Cardiac muscle cell (in vitro differentiated cells and primary cell): ENCODE measurements at regions not wholly inside any gene's neighbourhood (a gene's known extent, or its start where the extent isn't known, plus 50 kb on each side); places are given as distances from the start of the nearest gene placed in this dataset.

Experiments
- DNase-seq, 2 donors: peaks; one replicate each; pipeline versions ENCODE4 v3.0.0 to v3.0.0-alpha.2; 2010 to 2017; ENCODE audit warnings: low read depth in 1 of 2, low spot score in 1 of 2
- H3K27ac ChIP-seq: fragments of 200-600 bp; sonication (generic); 2 replicates; pipeline ENCODE4 v1.5.1; 2016
- H3K27me3 ChIP-seq: fragments of 200-600 bp; sonication (generic); 2 replicates; pipeline ENCODE4 v1.6.0; 2016; ENCODE audit warnings: control low read depth
- H3K36me3 ChIP-seq: fragments of 200-600 bp; sonication (generic); 2 replicates; pipeline ENCODE4 v1.5.1; 2016; ENCODE audit warnings: control low read depth
- H3K4me1 ChIP-seq: fragments of 200-600 bp; sonication (generic); 2 replicates; pipeline ENCODE4 v1.8.1; 2017; ENCODE audit warnings: low read depth, mild to moderate bottlenecking, mixed run types
- H3K4me3 ChIP-seq: fragments of 200-600 bp; sonication (generic); 2 replicates; pipeline ENCODE4 v1.5.1; 2016; ENCODE audit warnings: mild to moderate bottlenecking
- H3K9me3 ChIP-seq: fragments of 200-600 bp; sonication (generic); 2 replicates; pipeline ENCODE4 v1.5.1; 2017; ENCODE audit warnings: low read depth, mild to moderate bottlenecking, control low read depth
- TF ChIP-seq, protein P1 (sequence below): IDR thresholded peaks from 2 replicates; pipeline ENCODE4 v1.5.1; 2012; ENCODE audit warnings: low read depth, mild to moderate bottlenecking, low read length

DNA sequence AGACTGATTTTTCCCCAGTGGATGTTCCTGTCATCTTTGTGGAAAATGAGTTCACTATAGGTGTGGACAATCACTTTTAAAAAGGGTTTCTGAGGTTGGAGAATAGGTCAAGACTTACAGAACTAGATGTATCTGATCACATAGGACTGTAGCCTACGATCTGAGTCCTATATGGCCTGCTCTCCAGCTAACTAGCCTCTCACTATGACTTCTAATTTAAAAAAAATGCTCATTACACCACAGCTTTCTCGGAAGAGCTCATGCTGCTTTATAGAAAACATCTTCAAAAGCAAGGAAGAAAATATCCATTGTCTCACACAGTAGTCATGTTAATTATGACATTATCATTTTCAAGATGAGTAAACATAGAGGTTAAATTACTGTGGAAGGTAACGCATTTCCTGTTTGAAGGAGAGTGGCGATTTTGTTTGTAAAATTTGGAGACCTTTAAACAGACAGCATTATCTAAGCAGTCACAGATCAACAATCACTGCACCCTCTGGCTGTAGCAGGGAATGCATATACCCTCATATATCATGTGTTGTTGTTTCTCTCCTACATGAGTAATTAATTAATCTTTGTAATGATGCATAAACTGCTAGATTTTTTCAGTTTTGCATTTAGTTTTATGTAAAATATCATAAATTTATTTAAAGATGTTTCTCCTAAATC is 573.7 kb downstream of the GABRG2 start:
- TF ChIP-seq, protein P1, sequence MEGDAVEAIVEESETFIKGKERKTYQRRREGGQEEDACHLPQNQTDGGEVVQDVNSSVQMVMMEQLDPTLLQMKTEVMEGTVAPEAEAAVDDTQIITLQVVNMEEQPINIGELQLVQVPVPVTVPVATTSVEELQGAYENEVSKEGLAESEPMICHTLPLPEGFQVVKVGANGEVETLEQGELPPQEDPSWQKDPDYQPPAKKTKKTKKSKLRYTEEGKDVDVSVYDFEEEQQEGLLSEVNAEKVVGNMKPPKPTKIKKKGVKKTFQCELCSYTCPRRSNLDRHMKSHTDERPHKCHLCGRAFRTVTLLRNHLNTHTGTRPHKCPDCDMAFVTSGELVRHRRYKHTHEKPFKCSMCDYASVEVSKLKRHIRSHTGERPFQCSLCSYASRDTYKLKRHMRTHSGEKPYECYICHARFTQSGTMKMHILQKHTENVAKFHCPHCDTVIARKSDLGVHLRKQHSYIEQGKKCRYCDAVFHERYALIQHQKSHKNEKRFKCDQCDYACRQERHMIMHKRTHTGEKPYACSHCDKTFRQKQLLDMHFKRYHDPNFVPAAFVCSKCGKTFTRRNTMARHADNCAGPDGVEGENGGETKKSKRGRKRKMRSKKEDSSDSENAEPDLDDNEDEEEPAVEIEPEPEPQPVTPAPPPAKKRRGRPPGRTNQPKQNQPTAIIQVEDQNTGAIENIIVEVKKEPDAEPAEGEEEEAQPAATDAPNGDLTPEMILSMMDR: no peak
- DNase-seq: no peak
- no peaks in the 10 kb centered on the region for H3K36me3 ChIP-seq
- no peaks in the 10 kb centered on the region for H3K4me1 ChIP-seq
- no peak overlapping the region for H3K4me3 ChIP-seq
- no peaks in the 10 kb centered on the region for H3K9me3 ChIP-seq
- H3K27me3 ChIP-seq: no peaks in the 10 kb centered on the region
- H3K27ac ChIP-seq: no peak overlapping the region

DNA sequence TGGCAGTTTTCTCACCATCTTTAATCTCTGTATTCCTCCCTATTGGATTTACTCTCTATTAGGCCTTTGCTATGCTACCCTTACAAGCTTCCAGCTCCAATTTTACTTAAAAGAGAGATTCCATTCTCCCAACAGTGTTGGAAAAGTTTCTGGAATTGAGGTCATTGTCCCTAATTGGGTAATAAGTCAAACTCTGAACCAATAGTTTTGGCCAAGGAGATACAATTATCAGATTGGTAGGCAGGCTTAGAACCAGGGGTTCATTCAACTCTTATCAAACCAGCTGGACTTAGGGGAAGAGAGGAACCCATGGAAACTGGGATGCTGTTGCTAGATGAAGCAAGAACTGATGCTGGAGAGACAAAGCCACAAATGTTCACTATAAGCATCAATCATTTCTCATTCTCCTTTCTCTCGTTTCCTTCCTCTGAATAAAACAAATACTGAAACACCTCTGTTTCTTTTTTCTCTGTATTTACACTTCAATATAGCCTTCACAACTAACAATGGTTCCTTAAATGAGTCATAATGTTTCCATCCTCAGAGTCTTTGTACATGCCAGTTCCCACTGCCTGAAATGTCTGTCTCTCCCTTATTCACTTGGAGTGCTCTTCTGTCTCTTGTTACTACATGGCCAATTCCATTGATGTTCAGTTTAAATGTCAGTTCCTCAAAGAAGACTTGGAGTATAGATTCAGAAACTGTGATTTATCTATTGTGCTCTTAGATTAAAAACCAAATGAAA is 587.3 kb downstream of the GABRG2 start:
- Histone ChIP-seq H3K9me3 (no peaks in the 10 kb centered on the region), H3K4me3 (no peak overlapping the region), H3K27me3 (no peaks in the 10 kb centered on the region), H3K36me3 (no peaks in the 10 kb centered on the region), H3K4me1 (no peaks in the 10 kb centered on the region), H3K27ac (no peak overlapping the region)
- TF ChIP-seq, protein P1: no peak
- no peak for DNase-seq

DNA sequence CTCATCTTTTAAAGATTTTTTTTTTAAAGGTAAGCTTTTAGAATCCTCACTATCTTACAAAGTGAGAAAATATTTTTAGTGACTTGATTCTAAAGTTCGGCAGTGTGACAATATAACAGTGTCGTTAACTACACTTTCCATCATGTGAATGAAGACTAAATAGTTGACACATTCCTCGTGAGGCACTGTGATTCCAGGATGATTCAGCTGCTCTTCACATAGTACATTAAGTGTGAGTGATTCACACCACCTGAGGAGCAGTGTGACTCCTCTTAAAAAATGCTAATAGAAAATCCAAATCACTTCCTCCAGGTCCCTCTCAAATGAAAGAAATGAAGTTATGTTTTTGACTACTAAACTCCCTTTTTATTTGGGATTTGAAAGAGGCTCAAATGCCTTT is 589.5 kb downstream of the GABRG2 start:
- no peaks in the 10 kb centered on the region for H3K36me3 ChIP-seq
- no peak overlapping the region for H3K27ac ChIP-seq
- no peaks in the 10 kb centered on the region for H3K27me3 ChIP-seq
- H3K9me3 ChIP-seq: no peaks in the 10 kb centered on the region
- TF ChIP-seq, protein P1: no peak
- DNase-seq: no peak
- H3K4me3 ChIP-seq: no peak overlapping the region
- H3K4me1 ChIP-seq: no peaks in the 10 kb centered on the region

DNA sequence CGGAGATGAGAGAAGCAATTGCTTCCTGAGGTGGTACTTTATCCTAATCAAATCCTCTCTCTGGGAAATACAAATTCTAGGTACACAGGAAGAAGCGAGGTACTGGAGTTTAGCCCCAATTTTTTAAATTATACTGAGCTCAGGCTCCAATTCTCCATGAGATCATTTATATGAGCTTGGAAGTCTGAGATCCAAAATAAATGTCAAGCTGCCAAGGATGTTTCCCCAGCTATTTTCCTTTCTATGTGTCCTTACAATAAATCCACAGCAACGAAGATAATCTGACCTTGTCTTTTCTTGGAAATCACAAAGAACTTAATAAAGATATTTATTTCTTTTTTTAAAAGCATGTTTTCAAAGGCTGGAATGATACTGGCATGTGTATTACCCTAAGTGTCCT is 597.3 kb downstream of the GABRG2 start:
- no peak overlapping the region for H3K27ac ChIP-seq
- no peaks in the 10 kb centered on the region for H3K4me1 ChIP-seq
- H3K4me3 ChIP-seq: no peak overlapping the region
- no peaks in the 10 kb centered on the region for H3K9me3 ChIP-seq
- no peaks in the 10 kb centered on the region for H3K36me3 ChIP-seq
- TF ChIP-seq, protein P1: no peak
- no peaks in the 10 kb centered on the region for H3K27me3 ChIP-seq
- DNase-seq: no peak

DNA sequence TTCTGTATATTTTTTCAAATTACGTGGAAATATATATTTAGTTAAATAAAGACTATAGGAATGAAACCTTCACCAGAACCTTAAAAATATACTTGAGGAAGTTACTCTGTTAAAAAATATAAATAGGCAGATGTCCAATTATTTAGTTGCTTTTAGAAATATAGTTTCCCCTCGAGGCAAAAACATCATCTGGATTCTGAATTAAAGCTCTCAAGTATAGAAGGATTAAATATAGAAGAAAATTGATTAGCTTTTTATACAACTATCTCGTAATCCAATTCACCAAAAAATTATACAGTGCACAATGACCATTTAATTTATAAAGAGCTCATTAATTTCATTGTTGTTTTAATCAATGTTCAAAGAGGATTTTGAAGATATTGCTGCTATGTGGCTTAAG is 601.4 kb downstream of the GABRG2 start:
- no peaks in the 10 kb centered on the region for H3K4me1 ChIP-seq
- no peak for DNase-seq

More for the DNA sequence above, 601.4 kb downstream of the GABRG2 start:
- no peak overlapping the region for H3K4me3 ChIP-seq
- no peaks in the 10 kb centered on the region for H3K36me3 ChIP-seq
- H3K27me3 ChIP-seq: no peaks in the 10 kb centered on the region
- H3K27ac ChIP-seq: no peak overlapping the region
- TF ChIP-seq, protein P1: no peak
- H3K9me3 ChIP-seq: no peaks in the 10 kb centered on the region
